A673 (cell line): ENCODE measurements at regions not wholly inside any gene's neighbourhood (a gene's known extent, or its start where the extent isn't known, plus 50 kb on each side); places are given as distances from the start of the nearest gene placed in this dataset.
"Not testable (repeated sequence)": the region's sequence is repeated elsewhere in the genome, so short reads cannot be mapped to it uniquely, and the experiment has no call there.

Experiments
- CTCF ChIP-seq: fragments of 300-800, 200-600 bp; sonication (generic); conservative IDR thresholded peaks from 2 replicates; pipeline ENCODE4 v1.5.1; 2017; ENCODE audit warnings: low read depth, mild to moderate bottlenecking, antibody characterized with exemption, low read length, moderate library complexity, mixed read lengths
- EZH2 ChIP-seq: fragments of 200-600 bp; sonication (generic); IDR thresholded peaks from 2 replicates; pipeline ENCODE4 v1.6.1; 2017; ENCODE audit warnings: borderline replicate concordance, low read depth, mild to moderate bottlenecking, mixed read lengths, antibody characterized with exemption, low read length; ENCODE audit not compliant: poor library complexity, severe bottlenecking

DNA sequence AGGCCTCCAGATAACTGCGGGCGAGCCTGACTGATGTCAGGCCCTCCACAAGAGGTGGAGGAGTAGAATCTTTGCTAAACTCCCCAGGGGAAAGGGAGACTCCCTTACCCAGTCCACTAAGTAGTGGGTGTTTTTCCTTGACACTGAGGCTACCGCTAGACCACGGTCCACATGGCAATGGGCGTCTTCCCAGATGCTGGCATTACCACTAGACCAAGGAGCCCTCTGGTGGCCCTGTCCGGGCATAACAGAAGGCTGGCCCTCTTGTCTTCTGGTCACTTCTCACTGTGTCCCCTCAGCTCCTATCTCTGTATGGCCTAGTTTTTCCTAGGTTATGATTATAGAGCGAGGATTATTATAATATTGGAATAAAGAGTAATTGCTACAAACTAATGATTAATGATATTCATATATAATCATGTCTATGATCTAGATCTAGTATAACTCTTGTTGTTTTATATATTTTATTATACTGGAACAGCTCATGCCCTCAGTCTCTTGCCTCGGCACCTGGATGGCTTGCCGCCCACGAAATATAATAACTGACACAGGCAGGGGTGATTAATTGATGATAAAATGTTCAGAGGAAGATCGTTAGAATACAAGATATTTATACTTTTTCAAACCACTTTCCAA lies 73.8 kb downstream of the PRKAB2 start:
- TF ChIP-seq CTCF = peak; percentile 45
- TF ChIP-seq EZH2 = not testable (repeated sequence)
